CD14-positive monocyte (primary cell): ENCODE measurements at regions not wholly inside any gene's neighbourhood (a gene's known extent, or its start where the extent isn't known, plus 50 kb on each side); places are given as distances from the start of the nearest gene placed in this dataset.

ENCODE experiments used
- DNase-seq, 3 donors: peaks; one replicate each; pipeline ENCODE4 v3.0.0-alpha.2; 2011 to 2022
- H2AFZ ChIP-seq: 2 replicates; pipeline ENCODE4 v1.6.0; 2012; ENCODE audit warnings: mild to moderate bottlenecking, low read depth, low read length, inconsistent platforms; ENCODE audit not compliant: insufficient read depth, poor library complexity, severe bottlenecking
- H3K27ac ChIP-seq, 2 donors: 1 replicate in 1 of 2; 2 replicates in 1 of 2; pipeline ENCODE4 v1.5.1; 2012 to 2013; ENCODE audit warnings: low read length in 2 of 2, control low read depth in 1 of 2, inconsistent platforms in 1 of 2, low read depth in 1 of 2, mild to moderate bottlenecking in 1 of 2
- H3K27me3 ChIP-seq, 2 donors: one replicate each; pipeline versions ENCODE4 v1.6.0 to v1.6.1; 2011 to 2013; ENCODE audit warnings: low read length in 2 of 2; ENCODE audit not compliant: control insufficient read depth in 2 of 2, insufficient read depth in 2 of 2
- H3K36me3 ChIP-seq, 2 donors: replicated peaks in 1 of 2; 1 replicate in 1 of 2; 2 replicates in 1 of 2; pipeline versions ENCODE4 v1.5.1 to v1.6.1; 2012 to 2013; ENCODE audit warnings: low read length in 2 of 2, control low read depth in 1 of 2, inconsistent platforms in 1 of 2, mild to moderate bottlenecking in 1 of 2; ENCODE audit not compliant: insufficient read depth in 2 of 2, control insufficient read depth in 1 of 2
- H3K4me1 ChIP-seq, 2 donors: 1 replicate in 1 of 2; 2 replicates in 1 of 2; pipeline versions ENCODE4 v1.5.1 to v1.6.1; 2012 to 2013; ENCODE audit warnings: low read length in 2 of 2, control low read depth in 1 of 2, inconsistent platforms in 1 of 2, mild to moderate bottlenecking in 1 of 2, moderate library complexity in 1 of 2; ENCODE audit not compliant: insufficient read depth in 2 of 2, control insufficient read depth in 1 of 2
- H3K4me2 ChIP-seq: replicated peaks from 2 replicates; pipeline ENCODE3; 2012; ENCODE audit warnings: low read length, moderate library complexity, mild to moderate bottlenecking; ENCODE audit not compliant: poor library complexity, severe bottlenecking; ENCODE audit errors: extremely low read depth
- H3K4me3 ChIP-seq, 3 experiments: fragments of 200-600 bp in 1 of 3; sonication (generic) in 1 of 3; replicated peaks in 1 of 3; 1 replicate in 2 of 3; 2 replicates in 1 of 3; pipeline ENCODE4 v1.5.1; 2011 to 2013; ENCODE audit warnings: low read length in 3 of 3, mild to moderate bottlenecking in 3 of 3, control low read depth in 2 of 3, low read depth in 2 of 3, inconsistent platforms in 1 of 3, moderate library complexity in 1 of 3
- H3K79me2 ChIP-seq: 2 replicates; pipeline ENCODE4 v1.6.0; 2012; ENCODE audit warnings: mild to moderate bottlenecking, control low read depth, inconsistent platforms, low read length, moderate library complexity; ENCODE audit not compliant: insufficient read depth
- H3K9ac ChIP-seq: 2 replicates; pipeline ENCODE4 v1.6.0; 2017; ENCODE audit warnings: low read length, mild to moderate bottlenecking; ENCODE audit not compliant: insufficient read depth, poor library complexity, severe bottlenecking
- H3K9me3 ChIP-seq, 2 donors: replicated peaks in 1 of 2; 1 replicate in 1 of 2; 2 replicates in 1 of 2; pipeline versions ENCODE4 v1.5.1 to v1.6.1; 2012 to 2013; ENCODE audit warnings: low read length in 2 of 2, control low read depth in 1 of 2; ENCODE audit not compliant: control insufficient read depth in 1 of 2, insufficient read depth in 1 of 2
- H4K20me1 ChIP-seq: 2 replicates; pipeline ENCODE4 v1.6.0; 2012; ENCODE audit warnings: mild to moderate bottlenecking, low read length, control low read depth, moderate library complexity; ENCODE audit not compliant: insufficient read depth
- H3K27ac Mint-ChIP-seq, 7 donors: one replicate each; pipeline ENCODE4 v1.8.0; 2020; ENCODE audit warnings: mild to moderate bottlenecking in 7 of 7, mixed read lengths in 7 of 7, moderate library complexity in 6 of 7, inconsistent platforms in 2 of 7
- H3K27me3 Mint-ChIP-seq, 3 donors: one replicate each; pipeline ENCODE4 v1.8.0; 2021 to 2022; ENCODE audit warnings: low read depth in 3 of 3, mild to moderate bottlenecking in 3 of 3, mixed read lengths in 3 of 3, moderate library complexity in 3 of 3, inconsistent platforms in 1 of 3
- H3K36me3 Mint-ChIP-seq, 2 donors: one replicate each; pipeline ENCODE4 v1.8.0; 2020; ENCODE audit warnings: mixed read lengths in 2 of 2, inconsistent platforms in 1 of 2, mild to moderate bottlenecking in 1 of 2
- H3K4me1 Mint-ChIP-seq: one replicate; pipeline ENCODE4 v1.8.0; 2020; ENCODE audit warnings: mild to moderate bottlenecking, mixed read lengths
- H3K4me3 Mint-ChIP-seq, 2 donors: one replicate each; pipeline ENCODE4 v1.8.0; 2020; ENCODE audit warnings: mild to moderate bottlenecking in 2 of 2, mixed read lengths in 2 of 2, moderate library complexity in 1 of 2
- H3K9me3 Mint-ChIP-seq, 7 donors: one replicate each; pipeline ENCODE4 v1.8.0; 2020 to 2022; ENCODE audit warnings: mixed read lengths in 7 of 7, mild to moderate bottlenecking in 6 of 7, moderate library complexity in 6 of 7, inconsistent platforms in 2 of 7
- WGBS: methylation state at CpG from one replicate; pipeline ENCODE4 v1.1.5; 2013; ENCODE audit warnings: missing lambda C conversion rate; ENCODE audit not compliant: insufficient coverage; 5-methylcytosine and 5-hydroxymethylcytosine counted together
- intact Hi-C, 2 donors: fragments of 100-400 bp; cut with micrococcal nuclease; formaldehyde crosslinking; loops; one replicate each; pipeline versions ENCODE4 v1.15.0 to v1.15.1; 2023
- TF ChIP-seq, protein P1 (sequence below): fragments of 200-600 bp; IDR thresholded peaks from one replicate; pipeline ENCODE4 v1.8.0; 2022; ENCODE audit warnings: antibody characterized with exemption, mild to moderate bottlenecking

DNA sequence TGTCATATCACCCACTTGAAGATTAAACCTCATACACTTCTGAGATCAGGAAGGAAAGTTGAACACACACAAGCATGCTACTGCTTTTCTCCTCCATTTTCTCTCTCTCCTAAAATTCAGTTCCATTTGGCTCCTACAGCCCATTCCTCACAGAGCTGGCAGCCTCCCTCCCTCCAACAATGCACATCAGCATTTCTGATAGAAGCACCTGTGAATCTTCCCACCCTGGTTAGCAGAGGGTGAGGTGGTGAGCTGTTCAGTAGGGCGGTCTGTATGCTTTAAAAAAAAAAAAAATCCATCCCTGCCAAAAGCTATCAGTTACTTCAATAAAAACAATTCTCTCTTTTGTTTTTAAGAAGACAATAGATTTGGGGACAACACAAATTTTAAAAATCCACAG, 463.2 kb upstream of the KIF2A start:
- no peak overlapping the region for H3K4me3 Mint-ChIP-seq
- DNase-seq, result no peak
- H3K27me3 Mint-ChIP-seq, result peaks cover 1 to 2% (median 2%) of the 10 kb centered on the region in 3 donors
- H3K9me3 Mint-ChIP-seq, result peaks cover 2 to 17% (median 9%) of the 10 kb centered on the region in 7 donors
- Histone ChIP-seq H3K4me2 (no peak overlapping the region), H3K27me3 (no peaks in the 10 kb centered on the region), H3K27ac (no peak overlapping the region), H4K20me1 (no peaks in the 10 kb centered on the region), H3K4me3 (no peak overlapping the region), H3K4me1 (no peaks in the 10 kb centered on the region), H2AFZ (no peak overlapping the region), H3K36me3 (no peaks in the 10 kb centered on the region), H3K9ac (no peak overlapping the region), H3K9me3 (peaks cover 0 to 6% of the 10 kb centered on the region in 2 donors), H3K79me2 (no peaks in the 10 kb centered on the region)
- H3K36me3 Mint-ChIP-seq, result no peaks in the 10 kb centered on the region
- intact Hi-C loops, result no loop called here
- no peak overlapping the region for H3K27ac Mint-ChIP-seq
- no CpG with 5 or more reads among the region's 1 CpG for WGBS
- H3K4me1 Mint-ChIP-seq, result no peaks in the 10 kb centered on the region
- TF ChIP-seq, protein P1, sequence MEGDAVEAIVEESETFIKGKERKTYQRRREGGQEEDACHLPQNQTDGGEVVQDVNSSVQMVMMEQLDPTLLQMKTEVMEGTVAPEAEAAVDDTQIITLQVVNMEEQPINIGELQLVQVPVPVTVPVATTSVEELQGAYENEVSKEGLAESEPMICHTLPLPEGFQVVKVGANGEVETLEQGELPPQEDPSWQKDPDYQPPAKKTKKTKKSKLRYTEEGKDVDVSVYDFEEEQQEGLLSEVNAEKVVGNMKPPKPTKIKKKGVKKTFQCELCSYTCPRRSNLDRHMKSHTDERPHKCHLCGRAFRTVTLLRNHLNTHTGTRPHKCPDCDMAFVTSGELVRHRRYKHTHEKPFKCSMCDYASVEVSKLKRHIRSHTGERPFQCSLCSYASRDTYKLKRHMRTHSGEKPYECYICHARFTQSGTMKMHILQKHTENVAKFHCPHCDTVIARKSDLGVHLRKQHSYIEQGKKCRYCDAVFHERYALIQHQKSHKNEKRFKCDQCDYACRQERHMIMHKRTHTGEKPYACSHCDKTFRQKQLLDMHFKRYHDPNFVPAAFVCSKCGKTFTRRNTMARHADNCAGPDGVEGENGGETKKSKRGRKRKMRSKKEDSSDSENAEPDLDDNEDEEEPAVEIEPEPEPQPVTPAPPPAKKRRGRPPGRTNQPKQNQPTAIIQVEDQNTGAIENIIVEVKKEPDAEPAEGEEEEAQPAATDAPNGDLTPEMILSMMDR, result no peak

DNA sequence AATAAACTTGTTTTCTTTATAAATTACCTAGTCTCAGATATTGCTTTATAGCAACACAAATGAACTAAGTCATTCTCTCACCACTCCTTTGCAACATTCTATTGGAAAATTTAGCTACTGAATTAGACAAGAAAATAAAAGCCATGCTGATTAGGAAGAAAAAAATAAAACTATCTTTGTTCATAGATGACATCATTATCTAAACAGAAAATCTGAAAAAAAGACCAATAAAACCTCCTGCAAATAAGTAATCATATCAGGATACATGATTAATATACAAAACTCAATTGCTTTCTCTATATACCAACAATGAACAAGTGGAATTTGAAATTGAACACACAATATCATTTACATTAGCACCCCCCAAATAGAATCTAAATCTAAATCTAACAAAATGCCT, 455.3 kb upstream of the KIF2A start:
- Mint-ChIP-seq H3K4me3 (no peak overlapping the region), H3K4me1 (no peaks in the 10 kb centered on the region)

More for the DNA sequence above, 455.3 kb upstream of the KIF2A start:
- TF ChIP-seq, protein P1, result no peak
- peaks cover 0 to 1% (median 1%) of the 10 kb centered on the region in 3 donors for H3K27me3 Mint-ChIP-seq
- no peak overlapping the region for H3K27ac Mint-ChIP-seq
- DNase-seq, result no peak
- H3K36me3 Mint-ChIP-seq, result no peaks in the 10 kb centered on the region
- no peaks in the 10 kb centered on the region for H4K20me1 ChIP-seq
- H3K27me3 ChIP-seq, result no peaks in the 10 kb centered on the region
- H3K27ac ChIP-seq, result no peak overlapping the region
- no peaks in the 10 kb centered on the region for H3K36me3 ChIP-seq
- H3K4me3 ChIP-seq, result no peak overlapping the region
- peaks cover 0 to 13% (median 9%) of the 10 kb centered on the region in 7 donors for H3K9me3 Mint-ChIP-seq
- intact Hi-C loops, result no loop called here
- H3K4me1 ChIP-seq, result no peaks in the 10 kb centered on the region
- peaks cover 0 to 5% of the 10 kb centered on the region in 2 donors for H3K9me3 ChIP-seq
- no peak overlapping the region for H3K4me2 ChIP-seq
- H3K79me2 ChIP-seq, result no peaks in the 10 kb centered on the region
- H2AFZ ChIP-seq, result no peak overlapping the region
- H3K9ac ChIP-seq, result no peak overlapping the region
